ENCODE measurements at regions not wholly inside any gene's neighbourhood (a gene's known extent, or its start where the extent isn't known, plus 50 kb on each side); places are given as distances from the start of the nearest gene placed in this dataset.

DNA sequence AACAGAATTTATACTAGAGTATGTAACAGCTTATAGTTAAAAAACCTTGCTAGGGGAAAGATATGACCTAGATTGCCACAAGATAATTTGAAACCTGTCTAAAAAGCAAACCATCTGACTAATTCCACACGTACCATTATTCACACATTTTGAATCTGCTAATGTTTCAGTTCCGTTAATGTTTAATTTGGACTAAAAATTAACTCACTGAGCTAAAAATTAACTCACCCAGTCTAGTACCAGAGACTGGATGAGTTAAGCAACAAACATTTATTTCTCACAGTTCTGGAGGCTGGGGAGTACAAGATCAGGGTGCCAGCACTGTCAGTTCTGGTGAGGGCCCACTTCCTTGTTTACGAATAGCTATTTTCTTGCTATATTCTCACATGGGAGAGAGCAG lies 231.5 kb upstream of the DIAPH2 start:
- Histone ChIP-seq H3K27me3 (ENCODE audit: insufficient read depth, poor library complexity, severe bottlenecking) (no peaks in the 10 kb centered on the region), H3K36me3 (ENCODE audit: low read depth) (no peaks in the 10 kb centered on the region)
- DNase-seq (ENCODE audit: low spot score) = no peak

GRCh38 chrX:96455078-96455477 lies 229.6 kb upstream of the DIAPH2 start:
- no peak overlapping the region for H3K27ac ChIP-seq (ENCODE audit: poor library complexity, severe bottlenecking)
- H3K4me1 ChIP-seq (ENCODE audit: insufficient read depth, poor library complexity, severe bottlenecking) = no peaks in the 10 kb centered on the region
- ATAC-seq (ENCODE audit: low read depth) (no peak), DNase-seq (ENCODE audit: low spot score) (no peak)
- TF ChIP-seq, protein P1, sequence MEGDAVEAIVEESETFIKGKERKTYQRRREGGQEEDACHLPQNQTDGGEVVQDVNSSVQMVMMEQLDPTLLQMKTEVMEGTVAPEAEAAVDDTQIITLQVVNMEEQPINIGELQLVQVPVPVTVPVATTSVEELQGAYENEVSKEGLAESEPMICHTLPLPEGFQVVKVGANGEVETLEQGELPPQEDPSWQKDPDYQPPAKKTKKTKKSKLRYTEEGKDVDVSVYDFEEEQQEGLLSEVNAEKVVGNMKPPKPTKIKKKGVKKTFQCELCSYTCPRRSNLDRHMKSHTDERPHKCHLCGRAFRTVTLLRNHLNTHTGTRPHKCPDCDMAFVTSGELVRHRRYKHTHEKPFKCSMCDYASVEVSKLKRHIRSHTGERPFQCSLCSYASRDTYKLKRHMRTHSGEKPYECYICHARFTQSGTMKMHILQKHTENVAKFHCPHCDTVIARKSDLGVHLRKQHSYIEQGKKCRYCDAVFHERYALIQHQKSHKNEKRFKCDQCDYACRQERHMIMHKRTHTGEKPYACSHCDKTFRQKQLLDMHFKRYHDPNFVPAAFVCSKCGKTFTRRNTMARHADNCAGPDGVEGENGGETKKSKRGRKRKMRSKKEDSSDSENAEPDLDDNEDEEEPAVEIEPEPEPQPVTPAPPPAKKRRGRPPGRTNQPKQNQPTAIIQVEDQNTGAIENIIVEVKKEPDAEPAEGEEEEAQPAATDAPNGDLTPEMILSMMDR (IDR thresholded peaks at IDR 0.05; ENCODE audit: poor library complexity, severe bottlenecking) = no peak
- no peaks in the 10 kb centered on the region for H3K9me3 ChIP-seq (ENCODE audit: severe bottlenecking)
- H3K4me3 ChIP-seq (ENCODE audit: severe bottlenecking) = no peak overlapping the region
- H3K27me3 ChIP-seq (ENCODE audit: insufficient read depth, poor library complexity, severe bottlenecking) = no peaks in the 10 kb centered on the region
- H3K36me3 ChIP-seq (ENCODE audit: low read depth) = no peaks in the 10 kb centered on the region

More for the DNA sequence above, 231.5 kb upstream of the DIAPH2 start:
- Histone ChIP-seq H3K27ac (ENCODE audit: poor library complexity, severe bottlenecking) (no peak overlapping the region), H3K4me1 (ENCODE audit: insufficient read depth, poor library complexity, severe bottlenecking) (no peaks in the 10 kb centered on the region), H3K4me3 (ENCODE audit: severe bottlenecking) (no peak overlapping the region), H3K9me3 (ENCODE audit: severe bottlenecking) (no peaks in the 10 kb centered on the region)
- ATAC-seq (ENCODE audit: low read depth) = no peak
- TF ChIP-seq, protein P1 (IDR thresholded peaks at IDR 0.05; ENCODE audit: poor library complexity, severe bottlenecking) = no peak

DNA sequence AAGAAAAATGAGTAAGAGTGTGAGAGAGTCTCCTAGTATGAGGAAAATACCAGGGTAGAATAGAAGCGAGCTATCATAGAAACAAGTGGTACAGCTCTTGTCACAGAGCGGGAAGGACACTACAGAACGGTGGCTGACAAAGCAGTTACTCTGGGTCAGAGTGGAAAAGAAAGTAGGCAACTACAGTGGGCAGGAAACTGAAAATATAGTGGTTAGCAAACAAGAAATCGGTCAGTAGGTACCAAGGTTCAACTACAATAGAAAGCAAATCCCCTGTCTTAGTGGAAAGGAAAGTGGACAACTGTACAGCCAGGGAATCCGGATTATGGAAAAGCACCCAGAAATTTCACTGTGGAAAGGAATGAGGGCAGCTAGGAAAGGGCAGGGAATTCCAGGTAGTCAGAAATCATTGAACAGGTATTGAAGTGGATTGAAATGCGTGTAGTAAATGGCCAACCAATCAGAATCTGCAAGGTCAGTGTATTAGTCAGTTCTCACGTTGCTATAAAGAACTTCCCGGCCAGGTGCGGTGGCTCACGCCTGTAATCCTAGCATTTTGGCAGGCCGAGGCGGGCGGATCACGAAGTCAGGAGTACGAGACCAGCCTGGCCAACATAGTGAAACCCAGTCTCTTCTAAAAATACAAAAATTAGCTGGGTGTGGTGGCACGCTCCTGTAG lies 219.6 kb upstream of the DIAPH2 start:
- no peaks in the 10 kb centered on the region for H3K27me3 ChIP-seq (ENCODE audit: insufficient read depth, poor library complexity, severe bottlenecking)
- TF ChIP-seq, protein P1 (IDR thresholded peaks at IDR 0.05; ENCODE audit: poor library complexity, severe bottlenecking) = no peak
- H3K36me3 ChIP-seq (ENCODE audit: low read depth) = no peaks in the 10 kb centered on the region
- ATAC-seq (ENCODE audit: low read depth) = no peak
- H3K27ac ChIP-seq (ENCODE audit: poor library complexity, severe bottlenecking) = no peak overlapping the region
- DNase-seq (ENCODE audit: low spot score) = no peak
- H3K4me1 ChIP-seq (ENCODE audit: insufficient read depth, poor library complexity, severe bottlenecking) = no peaks in the 10 kb centered on the region
- H3K9me3 ChIP-seq (ENCODE audit: severe bottlenecking) = no peaks in the 10 kb centered on the region
- no peak overlapping the region for H3K4me3 ChIP-seq (ENCODE audit: severe bottlenecking)

DNA sequence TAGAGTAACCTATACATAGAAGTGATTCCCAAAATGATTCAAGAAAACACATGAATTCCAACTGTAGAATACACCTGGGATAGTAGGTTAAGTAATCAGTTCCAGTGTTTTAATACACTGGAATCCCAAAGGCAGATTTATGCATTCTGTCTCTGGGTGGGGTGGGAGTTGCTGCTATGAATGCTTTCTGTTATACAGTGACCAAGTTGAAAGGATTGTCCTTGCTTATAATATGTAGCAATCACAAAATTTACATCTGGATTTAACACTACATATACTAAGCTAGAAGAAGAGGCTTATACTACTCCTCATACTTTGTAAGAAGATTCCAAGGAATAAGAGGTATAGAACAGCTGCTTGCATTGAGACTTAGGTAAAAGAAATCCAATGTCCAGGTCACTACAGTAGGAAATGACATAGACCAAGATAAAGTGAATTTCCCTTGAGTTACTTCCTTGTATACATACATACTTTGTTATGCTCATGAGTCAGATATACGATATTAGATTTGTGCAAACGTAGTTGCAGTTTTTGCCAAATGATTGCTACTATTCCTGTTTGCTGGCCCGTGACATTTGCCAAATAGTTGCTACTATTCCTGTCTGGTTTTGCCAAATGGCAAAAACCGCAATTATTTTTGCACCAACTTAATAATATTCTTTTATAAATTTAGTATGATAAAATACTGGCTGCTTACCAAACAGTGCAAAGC lies 210.5 kb upstream of the DIAPH2 start:
- ATAC-seq (ENCODE audit: low read depth) (no peak), DNase-seq (ENCODE audit: low spot score) (no peak)
- H3K4me1 ChIP-seq (ENCODE audit: insufficient read depth, poor library complexity, severe bottlenecking) = no peaks in the 10 kb centered on the region
- no peaks in the 10 kb centered on the region for H3K9me3 ChIP-seq (ENCODE audit: severe bottlenecking)
- TF ChIP-seq, protein P1 (IDR thresholded peaks at IDR 0.05; ENCODE audit: poor library complexity, severe bottlenecking) = no peak
- H3K4me3 ChIP-seq (ENCODE audit: severe bottlenecking) = no peak overlapping the region
- no peaks in the 10 kb centered on the region for H3K27me3 ChIP-seq (ENCODE audit: insufficient read depth, poor library complexity, severe bottlenecking)
- H3K27ac ChIP-seq (ENCODE audit: poor library complexity, severe bottlenecking) = no peak overlapping the region
- H3K36me3 ChIP-seq (ENCODE audit: low read depth) = no peaks in the 10 kb centered on the region

- TF ChIP-seq, protein P1 (IDR thresholded peaks at IDR 0.05; ENCODE audit: poor library complexity, severe bottlenecking) = no peak
- H3K4me3 ChIP-seq (ENCODE audit: severe bottlenecking) = no peak overlapping the region
- no peaks in the 10 kb centered on the region for H3K27me3 ChIP-seq (ENCODE audit: insufficient read depth, poor library complexity, severe bottlenecking)
- H3K27ac ChIP-seq (ENCODE audit: poor library complexity, severe bottlenecking) = no peak overlapping the region
- H3K9me3 ChIP-seq (ENCODE audit: severe bottlenecking) = no peaks in the 10 kb centered on the region
- DNase-seq (ENCODE audit: low spot score) (no peak), ATAC-seq (ENCODE audit: low read depth) (no peak)
- H3K36me3 ChIP-seq (ENCODE audit: low read depth) = no peaks in the 10 kb centered on the region
- H3K4me1 ChIP-seq (ENCODE audit: insufficient read depth, poor library complexity, severe bottlenecking) = no peaks in the 10 kb centered on the region
Measured at GRCh38 chrX:96474741-96475125, 209.9 kb upstream of the DIAPH2 start.

Data from RWPE2 (cell line).